Activated T-cell treated with anti-CD3 and anti-CD28 coated beads, Interleukin-2, amount 50 U/mL, for 72 hours (primary cell): ENCODE measurements at regions not wholly inside any gene's neighbourhood (a gene's known extent, or its start where the extent isn't known, plus 50 kb on each side); places are given as distances from the start of the nearest gene placed in this dataset.

Source experiments
- ATAC-seq, 2 donors: fragments of 150-1000 bp; cut with Tn5 transposase; replicated peaks in 1 of 2; 2 replicates each; pipeline ENCODE4 v1.10.0; 2021; ENCODE audit warnings: moderate library complexity in 2 of 2, mild to moderate bottlenecking in 1 of 2
- DNase-seq, 2 donors: peaks; one replicate each; pipeline ENCODE4 v3.0.0; 2021 to 2022; ENCODE audit warnings: mixed read lengths in 1 of 2
- H3K27ac Mint-ChIP-seq: one replicate; pipeline ENCODE4 v1.8.0; 2022; ENCODE audit warnings: mild to moderate bottlenecking, moderate library complexity, mixed read lengths
- H3K27me3 Mint-ChIP-seq: one replicate; pipeline ENCODE4 v1.8.0; 2022; ENCODE audit warnings: low read depth, mixed read lengths
- H3K36me3 Mint-ChIP-seq, 2 donors: one replicate each; pipeline ENCODE4 v1.8.0; 2022; ENCODE audit warnings: mixed read lengths in 2 of 2, mild to moderate bottlenecking in 1 of 2; ENCODE audit not compliant: insufficient read depth in 2 of 2
- H3K4me1 Mint-ChIP-seq: one replicate; pipeline ENCODE4 v1.8.0; 2022; ENCODE audit warnings: low read depth, mixed read lengths
- H3K4me3 Mint-ChIP-seq, 2 donors: one replicate each; pipeline ENCODE4 v1.8.0; 2022; ENCODE audit warnings: mild to moderate bottlenecking in 2 of 2, mixed read lengths in 2 of 2, moderate library complexity in 2 of 2
- H3K9me3 Mint-ChIP-seq, 2 donors: one replicate each; pipeline ENCODE4 v1.8.0; 2022; ENCODE audit warnings: mixed read lengths in 2 of 2

DNA sequence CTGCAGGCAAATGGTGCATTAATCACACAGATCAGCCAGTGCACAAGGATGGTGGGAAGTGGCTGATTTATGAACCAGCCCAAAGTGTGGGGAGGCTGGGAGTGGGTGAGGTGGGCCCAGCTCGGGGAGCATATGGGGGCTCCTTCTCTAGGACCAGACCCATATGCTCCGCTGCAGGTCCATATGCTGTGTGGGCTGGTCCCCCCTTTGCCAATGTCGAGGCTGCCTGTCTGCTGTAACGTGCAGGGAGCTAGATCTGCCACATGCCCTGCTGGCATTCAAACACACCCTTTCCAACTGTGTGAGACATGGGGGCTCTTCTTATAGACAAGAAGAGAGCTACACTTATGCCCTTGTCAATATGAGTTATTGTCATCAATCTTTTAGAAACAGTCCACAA is 566.3 kb downstream of the DHX35 start:
- Mint-ChIP-seq H3K4me1 (no peaks in the 10 kb centered on the region), H3K27ac (no peak overlapping the region), H3K4me3 (no peak overlapping the region), H3K27me3 (no peaks in the 10 kb centered on the region), H3K9me3 (no peaks in the 10 kb centered on the region), H3K36me3 (no peaks in the 10 kb centered on the region)
- ATAC-seq (no peak), DNase-seq (no peak)

DNA sequence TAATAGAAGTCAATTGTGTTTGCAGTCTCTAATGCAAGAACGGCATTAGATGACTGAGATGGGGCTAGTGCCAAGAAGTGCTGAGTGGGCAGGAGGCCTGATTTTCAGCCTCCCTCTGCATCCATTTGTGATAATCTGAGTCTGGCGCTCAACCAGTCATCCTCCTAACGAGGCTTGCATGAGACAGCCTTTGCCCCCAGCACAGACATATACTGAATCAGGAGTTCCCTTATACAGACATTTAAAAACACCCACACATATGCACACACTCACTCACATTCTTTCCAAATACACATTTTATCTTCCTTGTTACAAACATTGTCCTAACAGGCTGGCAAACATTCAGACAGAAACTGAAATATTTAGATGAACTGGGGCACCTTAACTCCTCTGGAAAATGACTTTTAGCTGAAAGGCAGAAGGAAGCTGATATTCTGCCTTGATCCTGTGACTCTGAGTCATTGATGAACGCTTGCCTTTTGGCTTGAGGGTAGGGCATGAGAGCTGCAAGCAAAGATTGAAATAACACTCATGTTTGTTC is 562.3 kb downstream of the DHX35 start:
- H3K9me3 Mint-ChIP-seq: peaks cover 0 to 2% of the 10 kb centered on the region in 2 donors
- no peaks in the 10 kb centered on the region for H3K27me3 Mint-ChIP-seq
- no peak for DNase-seq
- H3K27ac Mint-ChIP-seq: no peak overlapping the region
- H3K4me3 Mint-ChIP-seq: no peak overlapping the region
- no peaks in the 10 kb centered on the region for H3K4me1 Mint-ChIP-seq
- no peaks in the 10 kb centered on the region for H3K36me3 Mint-ChIP-seq
- ATAC-seq: no peak

- Mint-ChIP-seq H3K9me3 (peaks cover 0 to 2% of the 10 kb centered on the region in 2 donors), H3K4me3 (no peak overlapping the region), H3K36me3 (no peaks in the 10 kb centered on the region), H3K4me1 (no peaks in the 10 kb centered on the region), H3K27me3 (no peaks in the 10 kb centered on the region), H3K27ac (no peak overlapping the region)
- no peak for ATAC-seq
- DNase-seq: no peak
Measured at GRCh38 chr20:39523405-39523804, 561.3 kb downstream of the DHX35 start.

DNA sequence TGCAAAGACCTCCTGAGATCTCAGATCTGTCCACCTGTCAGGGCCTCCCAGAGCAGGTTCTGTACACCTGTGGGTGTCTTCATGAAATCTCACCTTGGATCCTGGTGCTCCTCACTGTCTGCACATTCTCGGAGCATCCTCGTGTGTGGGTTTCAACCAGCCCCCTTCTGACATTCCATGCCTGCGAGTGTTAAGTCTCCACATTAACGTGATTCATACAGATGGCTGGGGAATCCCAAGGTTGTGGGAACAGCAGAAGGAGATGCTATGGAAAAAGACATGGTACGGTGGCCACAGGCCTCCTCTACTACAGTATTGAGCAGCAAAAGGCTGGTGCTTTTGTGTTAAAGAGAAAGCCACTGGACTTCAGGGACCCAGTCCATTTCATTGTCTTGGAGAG is 556.5 kb downstream of the DHX35 start:
- Mint-ChIP-seq H3K27me3 (no peaks in the 10 kb centered on the region), H3K4me1 (no peaks in the 10 kb centered on the region), H3K36me3 (no peaks in the 10 kb centered on the region), H3K4me3 (no peak overlapping the region), H3K27ac (no peak overlapping the region), H3K9me3 (peaks cover 2% of the 10 kb centered on the region in 2 donors)
- no peak for DNase-seq
- ATAC-seq: no peak

- Mint-ChIP-seq H3K27me3 (no peaks in the 10 kb centered on the region), H3K4me1 (no peaks in the 10 kb centered on the region), H3K27ac (no peak overlapping the region), H3K4me3 (no peak overlapping the region), H3K36me3 (no peaks in the 10 kb centered on the region), H3K9me3 (peaks cover 2% of the 10 kb centered on the region in 2 donors)
- ATAC-seq (no peak), DNase-seq (no peak)
Measured at GRCh38 chr20:39516964-39517363, 554.8 kb downstream of the DHX35 start.

- peaks cover 1 to 3% of the 10 kb centered on the region in 2 donors for H3K9me3 Mint-ChIP-seq
- H3K4me1 Mint-ChIP-seq: no peaks in the 10 kb centered on the region
- no peak overlapping the region for H3K4me3 Mint-ChIP-seq
- no peaks in the 10 kb centered on the region for H3K27me3 Mint-ChIP-seq
- H3K36me3 Mint-ChIP-seq: no peaks in the 10 kb centered on the region
- H3K27ac Mint-ChIP-seq: no peak overlapping the region
- ATAC-seq: no peak
- DNase-seq: no peak
Measured at GRCh38 chr20:39504710-39505094, 542.6 kb downstream of the DHX35 start.

- Mint-ChIP-seq H3K36me3 (no peaks in the 10 kb centered on the region), H3K4me1 (no peaks in the 10 kb centered on the region), H3K4me3 (no peak overlapping the region), H3K9me3 (peaks cover 1 to 3% of the 10 kb centered on the region in 2 donors), H3K27me3 (no peaks in the 10 kb centered on the region), H3K27ac (no peak overlapping the region)
- DNase-seq: no peak
- no peak for ATAC-seq
Measured at GRCh38 chr20:39503902-39504709, 542.0 kb downstream of the DHX35 start.

DNA sequence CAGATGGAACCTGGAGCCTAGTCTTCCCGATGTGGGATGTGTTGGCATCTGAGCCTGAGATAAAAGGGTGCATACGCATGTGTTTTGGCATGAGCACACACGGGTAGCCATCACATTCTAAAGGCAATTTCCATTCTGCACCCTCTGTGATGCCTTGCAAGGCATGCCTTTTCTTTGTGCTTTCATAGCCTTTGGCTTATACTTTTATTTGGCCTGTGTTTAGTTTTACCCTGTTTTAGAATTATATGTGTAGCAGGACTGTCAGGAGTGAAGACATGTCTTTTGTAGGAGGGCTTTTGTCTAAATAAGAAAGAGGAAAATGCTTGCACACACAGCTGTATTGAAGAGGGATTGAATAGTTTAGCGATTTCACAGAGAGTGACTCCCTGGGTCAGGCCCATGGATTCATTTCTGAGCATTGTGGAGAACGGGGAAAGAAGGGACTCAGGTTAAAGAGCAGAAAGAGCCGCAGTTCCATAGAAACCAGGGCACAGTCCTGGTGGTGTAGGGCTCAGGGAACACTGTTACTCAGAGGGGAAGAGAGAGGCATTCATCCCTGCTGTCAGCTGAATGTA is 530.2 kb downstream of the DHX35 start:
- Mint-ChIP-seq H3K4me3 (no peak overlapping the region), H3K36me3 (no peaks in the 10 kb centered on the region), H3K4me1 (no peaks in the 10 kb centered on the region), H3K9me3 (peaks cover 5% of the 10 kb centered on the region in 2 donors), H3K27me3 (no peaks in the 10 kb centered on the region), H3K27ac (no peak overlapping the region)
- DNase-seq: no peak
- no peak for ATAC-seq

DNA sequence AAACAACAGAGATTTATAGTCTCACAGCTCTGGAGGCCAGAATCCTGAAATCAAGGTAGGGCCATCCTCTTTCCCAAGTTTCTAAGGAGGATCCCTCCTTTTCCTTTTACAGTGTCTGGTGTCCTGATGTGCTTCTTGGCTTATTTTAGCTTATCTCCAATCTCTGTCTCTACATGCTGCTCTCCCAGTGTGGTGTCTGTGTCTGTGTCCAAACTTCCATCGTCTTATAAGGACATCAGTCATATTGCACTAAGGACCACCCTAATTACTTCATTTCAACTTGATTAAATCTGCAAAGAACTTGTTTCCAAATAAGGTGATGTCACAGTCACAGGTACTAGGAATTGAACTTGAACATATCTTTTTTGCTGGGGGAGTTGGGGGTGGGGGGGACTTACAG is 529.6 kb downstream of the DHX35 start:
- no peak overlapping the region for H3K4me3 Mint-ChIP-seq
- H3K27me3 Mint-ChIP-seq: no peaks in the 10 kb centered on the region
- H3K4me1 Mint-ChIP-seq: no peaks in the 10 kb centered on the region
- H3K9me3 Mint-ChIP-seq: peaks cover 5% of the 10 kb centered on the region in 2 donors
- H3K27ac Mint-ChIP-seq: no peak overlapping the region
- ATAC-seq (no peak), DNase-seq (no peak)
- no peaks in the 10 kb centered on the region for H3K36me3 Mint-ChIP-seq

GRCh38 chr20:39489986-39490560 is 527.9 kb downstream of the DHX35 start:
- H3K4me3 Mint-ChIP-seq: no peak overlapping the region
- no peak for DNase-seq
- no peaks in the 10 kb centered on the region for H3K27me3 Mint-ChIP-seq
- H3K9me3 Mint-ChIP-seq: peaks cover 5% of the 10 kb centered on the region in 2 donors
- no peak for ATAC-seq
- H3K4me1 Mint-ChIP-seq: no peaks in the 10 kb centered on the region
- H3K36me3 Mint-ChIP-seq: no peaks in the 10 kb centered on the region
- H3K27ac Mint-ChIP-seq: no peak overlapping the region

DNA sequence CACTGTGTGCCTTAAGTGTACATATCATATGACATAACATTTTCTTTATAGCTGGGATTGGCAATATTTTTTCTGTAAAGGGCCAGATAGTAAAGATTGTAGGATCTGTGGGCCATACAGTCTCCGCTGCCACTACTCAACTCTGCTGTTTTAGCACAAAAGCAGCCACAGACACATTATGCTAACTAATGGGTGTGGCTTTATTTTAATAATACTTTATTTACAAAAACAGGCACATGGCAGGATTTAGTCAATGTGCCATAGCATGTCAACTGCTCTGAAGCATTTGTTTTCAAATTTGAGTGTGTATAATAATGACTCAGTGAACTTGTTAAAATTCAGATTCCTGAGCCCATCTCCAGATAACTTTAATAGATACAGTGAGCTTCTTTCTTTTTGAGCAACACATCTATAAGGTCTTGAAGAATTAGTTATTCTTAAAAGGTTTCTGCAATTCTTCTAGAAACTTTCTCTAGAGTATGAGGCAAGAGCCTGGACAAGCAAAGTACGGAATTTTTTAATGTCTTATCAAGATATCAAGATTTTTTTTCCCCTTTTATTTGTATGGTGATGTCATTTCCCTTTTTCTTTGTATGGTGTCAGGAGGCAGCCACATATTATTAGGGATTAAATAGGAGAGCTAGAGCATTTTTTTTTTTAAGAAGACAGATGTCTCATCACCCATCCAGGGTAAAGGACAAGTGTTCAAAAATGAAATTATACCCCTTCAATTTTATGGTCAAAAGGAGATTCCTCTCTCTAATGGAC is 518.3 kb downstream of the DHX35 start:
- no peak for ATAC-seq
- Mint-ChIP-seq H3K4me3 (no peak overlapping the region), H3K9me3 (no peaks in the 10 kb centered on the region), H3K4me1 (no peaks in the 10 kb centered on the region), H3K27me3 (no peaks in the 10 kb centered on the region), H3K27ac (no peak overlapping the region), H3K36me3 (no peaks in the 10 kb centered on the region)
- no peak for DNase-seq

DNA sequence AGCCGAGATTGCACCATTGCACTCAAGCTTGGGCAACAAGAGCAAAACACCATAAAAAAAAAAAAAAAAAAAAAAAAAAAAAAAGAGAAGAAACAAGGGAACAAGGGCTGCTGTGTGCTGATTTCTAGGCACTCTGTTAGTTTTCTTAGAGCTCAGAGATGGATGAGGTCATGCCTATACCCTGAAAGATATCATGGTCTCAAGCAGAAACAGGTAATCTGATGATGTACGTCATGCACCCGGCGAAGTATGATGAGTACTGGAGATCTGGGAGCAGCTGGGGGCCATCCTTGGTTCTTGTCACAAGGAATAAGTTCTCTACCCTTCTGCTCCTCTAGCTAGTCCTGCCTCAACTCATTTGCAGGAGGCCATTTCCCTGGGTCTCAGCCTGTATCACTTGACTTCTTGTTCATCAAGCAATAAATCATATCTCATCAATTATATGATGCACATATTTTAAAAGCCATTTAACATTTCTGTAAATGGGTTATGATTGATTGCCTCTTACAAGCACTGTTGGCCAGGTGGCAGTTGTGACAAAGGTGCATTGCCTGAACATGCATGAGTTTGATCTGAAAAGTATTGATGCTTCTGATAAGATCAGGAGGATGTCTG is 517.2 kb downstream of the DHX35 start:
- Mint-ChIP-seq H3K36me3 (no peaks in the 10 kb centered on the region), H3K27me3 (no peaks in the 10 kb centered on the region), H3K4me3 (no peak overlapping the region), H3K9me3 (no peaks in the 10 kb centered on the region), H3K4me1 (no peaks in the 10 kb centered on the region), H3K27ac (no peak overlapping the region)
- no peak for ATAC-seq
- DNase-seq: no peak

- DNase-seq (no peak), ATAC-seq (no peak)
- no peaks in the 10 kb centered on the region for H3K9me3 Mint-ChIP-seq
- H3K4me1 Mint-ChIP-seq: no peaks in the 10 kb centered on the region
- no peak overlapping the region for H3K4me3 Mint-ChIP-seq
- H3K36me3 Mint-ChIP-seq: no peaks in the 10 kb centered on the region
- H3K27me3 Mint-ChIP-seq: no peaks in the 10 kb centered on the region
- H3K27ac Mint-ChIP-seq: no peak overlapping the region
Measured at GRCh38 chr20:39474879-39475278, 512.7 kb downstream of the DHX35 start.
